ENCODE measurements at regions not wholly inside any gene's neighbourhood (a gene's known extent, or its start where the extent isn't known, plus 50 kb on each side); places are given as distances from the start of the nearest gene placed in this dataset.

- no peak for DNase-seq (ENCODE audit: low spot score)
Observed at GRCh38 chr3:86733257-86733656, 257.7 kb downstream of the VGLL3 start.

GRCh38 chr3:86731501-86731901 lies 259.4 kb downstream of the VGLL3 start:
- DNase-seq (ENCODE audit: low spot score): no peak

DNA sequence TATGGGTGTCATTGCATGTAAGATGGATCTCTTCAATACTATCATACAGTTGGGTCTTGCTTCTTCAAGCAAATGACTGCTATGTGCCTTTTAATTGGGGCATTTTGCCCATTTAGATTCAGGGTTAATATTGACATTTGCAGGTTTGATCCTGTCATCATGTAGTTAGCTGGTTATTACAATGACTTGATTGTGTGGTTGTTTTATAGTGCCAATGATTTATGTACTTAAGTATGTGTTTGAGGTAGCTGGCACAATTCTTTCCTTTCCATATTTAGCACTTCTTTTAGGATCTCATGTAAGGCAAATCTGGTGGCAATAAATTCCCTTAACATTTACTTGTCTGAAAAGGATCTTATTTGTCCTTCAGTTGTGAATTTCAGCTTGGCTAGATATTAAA lies 267.5 kb downstream of the VGLL3 start:
- DNase-seq (ENCODE audit: low spot score): no peak

GRCh38 chr3:86711634-86712033 lies 279.3 kb downstream of the VGLL3 start:
- DNase-seq (ENCODE audit: low spot score): no peak

GRCh38 chr3:86708893-86709292 lies 282.1 kb downstream of the VGLL3 start:
- DNase-seq (ENCODE audit: low spot score): no peak

- no peak for DNase-seq (ENCODE audit: low spot score)
Observed at GRCh38 chr3:86702381-86702958, 288.5 kb downstream of the VGLL3 start.

- no peak for DNase-seq (ENCODE audit: low spot score)
Observed at GRCh38 chr3:86695752-86696151, 295.2 kb downstream of the VGLL3 start.

- DNase-seq (ENCODE audit: low spot score): no peak
Observed at GRCh38 chr3:86673991-86674390, 317.0 kb downstream of the VGLL3 start.

DNA sequence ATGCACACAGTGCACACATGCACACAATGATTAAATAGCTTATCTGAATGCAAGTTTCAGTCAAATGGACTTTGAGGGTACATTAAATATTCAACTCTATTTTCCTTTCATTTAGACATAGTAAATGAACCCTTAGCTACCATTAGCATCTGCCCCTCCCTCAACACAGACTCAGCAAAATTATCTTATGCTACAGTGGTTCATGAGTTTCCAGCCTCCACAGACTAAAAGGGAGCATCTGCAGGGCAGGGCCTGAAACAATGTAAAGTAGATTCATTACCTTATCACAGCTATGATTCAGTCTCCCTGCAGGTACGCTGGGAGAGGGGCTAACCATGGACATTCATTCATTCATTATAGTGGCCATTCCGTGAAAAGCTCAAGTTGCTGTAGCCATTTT lies 329.1 kb downstream of the VGLL3 start:
- DNase-seq (ENCODE audit: low spot score): no peak

DNA sequence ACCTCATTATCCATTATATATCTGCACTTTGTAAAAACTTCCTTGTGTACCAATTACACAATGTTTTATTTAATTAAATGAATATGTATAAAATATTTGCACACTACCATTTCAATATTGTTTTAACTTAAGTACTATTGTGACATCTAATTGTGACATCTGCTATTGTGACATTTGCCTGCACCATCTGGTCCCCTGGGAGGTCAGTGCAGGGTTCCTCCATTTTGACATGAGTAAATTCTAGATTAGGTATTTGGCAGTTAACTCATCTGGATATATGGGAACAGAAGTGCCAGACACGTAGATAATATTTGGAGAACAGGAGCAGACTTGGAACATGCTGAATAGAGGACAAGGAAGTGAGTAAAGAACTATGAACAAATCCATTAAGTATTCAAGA lies 332.1 kb downstream of the VGLL3 start:
- DNase-seq (ENCODE audit: low spot score): no peak

- DNase-seq (ENCODE audit: low spot score): no peak
Observed at GRCh38 chr3:86654806-86655460, 336.0 kb downstream of the VGLL3 start.

DNA sequence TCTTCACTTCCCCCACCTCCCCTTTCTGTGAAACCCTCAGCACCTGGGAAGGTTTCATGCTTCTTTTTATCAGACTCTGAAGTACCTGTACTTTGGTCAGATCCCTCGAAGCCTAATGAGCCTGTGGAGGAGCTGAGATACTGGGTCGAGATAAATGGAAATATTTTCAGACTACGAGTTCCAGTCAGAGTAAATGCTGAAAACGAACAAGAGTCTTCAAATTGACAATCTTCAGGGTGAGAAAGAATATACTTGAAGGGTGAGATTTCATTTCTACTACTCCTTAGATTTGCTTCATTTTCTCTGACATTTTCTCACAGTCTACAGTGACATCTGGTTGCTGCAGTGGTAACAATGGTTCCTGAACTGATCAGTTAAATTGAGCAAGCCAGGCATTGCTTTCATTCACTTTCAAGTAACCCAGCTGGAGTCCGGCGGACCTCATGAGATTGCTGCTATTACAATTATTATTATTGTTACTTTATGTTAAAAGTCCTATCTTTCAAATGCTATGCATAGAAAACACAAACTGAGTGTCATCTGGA lies 337.2 kb downstream of the VGLL3 start:
- DNase-seq (ENCODE audit: low spot score): no peak

DNA sequence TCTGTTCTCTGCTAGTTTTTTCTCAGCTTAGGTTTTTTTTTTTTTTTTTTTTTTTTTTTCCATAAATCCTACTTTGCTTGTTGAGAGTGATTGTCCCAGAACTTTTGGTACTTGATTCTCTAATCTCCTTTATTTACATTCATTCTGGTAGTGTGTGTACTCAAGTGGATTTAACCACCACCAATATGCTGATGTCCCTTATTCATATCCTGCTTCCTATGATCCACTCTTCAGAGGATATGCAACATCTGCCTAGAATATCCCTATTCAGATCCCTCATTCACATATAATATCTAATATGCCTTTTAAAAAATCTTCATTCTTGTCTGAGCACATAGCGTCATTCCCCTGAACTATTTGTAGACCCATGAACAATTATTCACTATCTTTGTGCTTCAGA lies 342.9 kb downstream of the VGLL3 start:
- DNase-seq (ENCODE audit: low spot score): no peak

DNA sequence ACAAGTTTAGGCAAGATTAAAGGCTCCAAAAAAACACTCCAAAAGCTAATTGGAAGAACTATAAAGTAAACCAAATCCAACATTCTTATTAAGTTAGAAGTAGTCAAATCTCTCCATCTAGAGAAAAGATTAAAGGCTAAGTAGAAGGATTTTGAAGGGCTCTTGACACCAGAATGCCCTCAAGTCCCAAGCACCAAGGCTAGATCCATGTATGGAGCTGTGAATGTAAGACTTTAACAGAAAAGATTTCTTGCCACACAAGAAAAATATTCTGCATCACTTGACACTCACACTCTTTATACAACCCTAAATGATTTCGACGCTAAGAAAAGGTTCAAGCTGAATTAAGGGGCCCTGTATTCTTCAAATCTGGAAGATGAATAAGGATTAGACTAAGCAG lies 345.2 kb downstream of the VGLL3 start:
- DNase-seq (ENCODE audit: low spot score): no peak

GRCh38 chr3:86634361-86634760 lies 356.6 kb downstream of the VGLL3 start:
- DNase-seq (ENCODE audit: low spot score): no peak

DNA sequence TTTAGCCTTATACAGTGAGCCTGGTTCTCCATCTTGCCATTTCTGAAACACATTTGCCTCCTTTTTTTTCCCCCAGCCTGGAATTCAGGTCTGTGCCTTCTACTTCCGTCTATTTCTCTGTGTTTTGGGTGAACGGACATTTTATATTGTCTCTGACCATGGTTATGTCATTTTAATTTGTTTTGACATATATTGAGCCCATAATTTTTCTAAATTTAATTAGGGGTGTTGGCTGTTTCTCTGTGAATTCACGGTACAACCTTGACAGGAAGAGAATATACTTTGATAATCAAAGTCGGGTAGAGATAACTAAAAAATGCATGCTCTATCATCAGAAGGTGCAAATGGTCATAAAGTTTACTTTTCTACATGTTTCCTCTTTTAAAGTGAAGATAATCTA lies 361.4 kb downstream of the VGLL3 start:
- DNase-seq (ENCODE audit: low spot score): no peak

DNA sequence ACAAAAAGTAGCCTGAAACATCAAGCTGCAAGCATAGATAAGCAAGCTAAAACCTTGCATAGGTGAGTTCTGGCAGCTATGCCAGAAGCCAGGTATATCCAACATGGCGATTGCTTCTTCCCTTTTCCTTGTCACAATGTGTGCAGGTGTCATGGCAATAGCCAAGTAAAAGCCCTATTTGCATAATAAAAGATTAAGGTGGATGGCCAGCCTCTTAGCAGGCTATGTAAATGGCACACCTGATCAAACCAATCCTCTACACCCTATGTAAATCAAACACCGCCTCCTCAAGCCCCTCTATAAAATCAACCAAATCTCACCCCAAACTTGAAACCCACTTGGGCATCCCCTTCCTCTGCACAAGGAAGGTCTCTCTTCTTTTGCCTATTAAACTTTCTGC lies 366.8 kb downstream of the VGLL3 start:
- DNase-seq (ENCODE audit: low spot score): no peak

GRCh38 chr3:86618706-86619105 lies 372.2 kb downstream of the VGLL3 start:
- DNase-seq (ENCODE audit: low spot score): no peak

- no peak for DNase-seq (ENCODE audit: low spot score)
Observed at GRCh38 chr3:86605166-86605565, 385.8 kb downstream of the VGLL3 start.

GRCh38 chr3:86595696-86596095 lies 395.3 kb downstream of the VGLL3 start:
- no peak for DNase-seq (ENCODE audit: low spot score)

- DNase-seq (ENCODE audit: low spot score): no peak
Observed at GRCh38 chr3:86594838-86595237, 396.1 kb downstream of the VGLL3 start.

DNA sequence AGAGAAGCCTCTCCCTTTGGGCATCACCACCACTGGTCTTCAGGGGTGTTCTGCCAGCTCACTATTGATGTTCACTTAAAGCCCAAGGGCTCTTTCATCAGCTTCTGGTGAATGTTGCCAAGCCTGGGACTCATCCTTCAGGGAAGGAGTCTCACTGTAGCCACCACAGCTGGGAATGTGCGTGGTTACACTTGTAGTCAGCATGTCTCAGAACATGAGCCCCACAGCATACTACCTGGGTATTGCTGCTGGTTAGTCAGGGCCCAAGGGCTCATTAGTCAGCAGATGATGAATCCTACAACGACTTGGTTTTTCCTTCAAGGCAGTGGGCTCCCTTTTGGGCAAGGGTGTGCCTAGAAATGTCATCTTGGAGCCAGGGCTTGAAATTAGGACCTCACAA lies 412.9 kb downstream of the VGLL3 start:
- no peak for DNase-seq (ENCODE audit: low spot score)

DNA sequence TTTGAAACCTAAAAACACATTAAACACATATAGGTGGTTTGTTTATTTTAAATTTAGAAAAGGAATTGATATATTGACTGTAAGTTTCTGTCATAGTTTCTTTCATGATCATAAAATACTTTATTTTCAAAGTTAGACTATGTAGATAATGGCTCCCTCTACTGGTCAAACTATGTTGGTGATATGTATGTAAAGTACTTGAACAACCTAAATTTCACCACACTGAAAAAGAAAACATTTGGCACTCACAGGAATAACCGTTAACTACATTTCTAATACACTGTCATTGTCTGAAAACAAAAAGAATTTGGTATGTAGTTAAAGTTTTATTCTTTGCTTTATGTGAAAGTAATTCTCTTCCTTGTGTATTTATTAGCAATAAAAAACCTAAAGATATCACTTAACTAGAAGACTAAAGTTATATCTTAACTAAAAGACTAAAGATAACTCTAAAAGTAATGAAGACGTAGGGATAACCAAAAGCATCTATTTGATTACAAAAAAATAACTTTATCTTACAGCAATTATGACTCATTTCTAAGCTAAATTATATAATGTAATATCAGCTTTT lies 427.5 kb downstream of the VGLL3 start:
- DNase-seq (ENCODE audit: low spot score): peak; percentile 23
